Gastroesophageal sphincter (tissue), 4 donors: ENCODE measurements at regions not wholly inside any gene's neighbourhood (a gene's known extent, or its start where the extent isn't known, plus 50 kb on each side); places are given as distances from the start of the nearest gene placed in this dataset.

Source experiments
- ATAC-seq: fragments of 150-250 bp; one replicate; pipeline ENCODE4 v1.9.1; 2016; ENCODE audit warnings: mild to moderate bottlenecking, moderate library complexity
- H3K27ac ChIP-seq, 4 donors: fragments of 200-600 bp; sonication (generic) in 3 of 4; 1 replicate in 3 of 4; 2 replicates in 1 of 4; pipeline ENCODE4 v1.5.1; 2016 to 2019
- H3K27me3 ChIP-seq: fragments of 200-600 bp; sonication (generic); one replicate; pipeline ENCODE4 v1.5.1; 2019
- H3K36me3 ChIP-seq, 2 donors: fragments of 200-600 bp; sonication (generic); one replicate each; pipeline ENCODE4 v1.5.1; 2019; ENCODE audit warnings: control low read depth in 1 of 2
- H3K4me1 ChIP-seq, 3 donors: fragments of 200-600 bp; sonication (generic); 1 replicate in 2 of 3; 2 replicates in 1 of 3; pipeline ENCODE4 v1.5.1; 2016 to 2019; ENCODE audit warnings: control low read depth in 2 of 3
- H3K4me3 ChIP-seq, 2 donors: fragments of 200-600 bp; sonication (generic); one replicate each; pipeline ENCODE4 v1.5.1; 2019; ENCODE audit warnings: mild to moderate bottlenecking in 1 of 2, moderate library complexity in 1 of 2
- H3K9me3 ChIP-seq, 3 donors: fragments of 200-600 bp; sonication (generic); one replicate each; pipeline ENCODE4 v1.5.1; 2017 to 2019; ENCODE audit warnings: control low read depth in 2 of 3
- CTCF ChIP-seq, 4 experiments: fragments of 200-600 bp in 2 of 4; fragments of 450-650 bp in 2 of 4; sonication (generic) in 1 of 4; IDR thresholded peaks; one replicate each; pipeline ENCODE4 v1.5.1; 2017 to 2019; ENCODE audit warnings: antibody characterized with exemption in 4 of 4, mild to moderate bottlenecking in 2 of 4, moderate library complexity in 2 of 4
- EP300 ChIP-seq: sonication (generic); formaldehyde crosslinking; IDR thresholded peaks from one replicate; pipeline ENCODE4 v1.6.1; 2017; ENCODE audit warnings: antibody characterized with exemption, mild to moderate bottlenecking
- POLR2A ChIP-seq, 2 donors: fragments of 450-650 bp; IDR thresholded peaks; one replicate each; pipeline ENCODE4 v1.6.1; 2017; ENCODE audit warnings: antibody characterized with exemption in 2 of 2, mild to moderate bottlenecking in 2 of 2, moderate library complexity in 1 of 2
- POLR2AphosphoS5 ChIP-seq: sonication (generic); formaldehyde crosslinking; IDR thresholded peaks from one replicate; pipeline ENCODE4 v1.6.1; 2017; ENCODE audit warnings: antibody characterized with exemption
- WGBS, 2 donors: methylation state at CpG; one replicate each; pipeline ENCODE4 v1.1.5; 2018; ENCODE audit warnings: low coverage in 1 of 2; 5-methylcytosine and 5-hydroxymethylcytosine counted together

GRCh38 chr11:121924191-121924590, 191.8 kb downstream of the BLID start:
- H3K27me3 ChIP-seq = no peaks in the 10 kb centered on the region
- no peak overlapping the region for H3K27ac ChIP-seq
- H3K9me3 ChIP-seq = no peaks in the 10 kb centered on the region
- TF ChIP-seq POLR2AphosphoS5 (no peak), POLR2A (IDR thresholded peaks at IDR 0.05) (no peak)
- ATAC-seq = no peak
- H3K4me1 ChIP-seq = peaks cover 2 to 10% (median 3%) of the 10 kb centered on the region in 3 donors
- H3K4me3 ChIP-seq = no peak overlapping the region
- no peaks in the 10 kb centered on the region for H3K36me3 ChIP-seq
- 91 to 92% methylated on average over 5 to 6 of the region's 6 CpGs for WGBS, 2 donors

- Histone ChIP-seq H3K9me3 (no peaks in the 10 kb centered on the region), H3K27ac (no peak overlapping the region), H3K36me3 (no peaks in the 10 kb centered on the region), H3K27me3 (no peaks in the 10 kb centered on the region), H3K4me3 (no peak overlapping the region), H3K4me1 (no peaks in the 10 kb centered on the region)
- no peak for ATAC-seq
- 70 to 100% methylated on average over 1 of the region's 1 CpG for WGBS, 2 donors
- TF ChIP-seq EP300 (no peak), CTCF (IDR thresholded peaks at IDR 0.05) (no peak), POLR2A (IDR thresholded peaks at IDR 0.05) (no peak), POLR2AphosphoS5 (no peak)
These were observed 198.5 kb downstream of the BLID start for GRCh38 chr11:121917482-121917881.

GRCh38 chr11:121914508-121915059, 201.4 kb downstream of the BLID start:
- Histone ChIP-seq H3K4me3 (no peak overlapping the region), H3K36me3 (no peaks in the 10 kb centered on the region), H3K27ac (no peak overlapping the region), H3K9me3 (no peaks in the 10 kb centered on the region), H3K27me3 (no peaks in the 10 kb centered on the region), H3K4me1 (no peaks in the 10 kb centered on the region)
- TF ChIP-seq CTCF (IDR thresholded peaks at IDR 0.05) = no peak
- TF ChIP-seq POLR2A (IDR thresholded peaks at IDR 0.05) = no peak
- no peak for TF ChIP-seq POLR2AphosphoS5
- TF ChIP-seq EP300 = no peak
- WGBS, 2 donors = 59 to 73% methylated on average over 2 of the region's 2 CpGs
- no peak for ATAC-seq

GRCh38 chr11:121909596-121909995, 206.4 kb downstream of the BLID start:
- Histone ChIP-seq H3K4me3 (no peak overlapping the region), H3K27ac (no peak overlapping the region), H3K36me3 (no peaks in the 10 kb centered on the region), H3K4me1 (no peaks in the 10 kb centered on the region), H3K27me3 (no peaks in the 10 kb centered on the region), H3K9me3 (no peaks in the 10 kb centered on the region)
- ATAC-seq = no peak
- 73 to 80% methylated on average over 2 of the region's 2 CpGs for WGBS, 2 donors
- TF ChIP-seq EP300 = no peak
- no peak for TF ChIP-seq POLR2AphosphoS5
- no peak for TF ChIP-seq POLR2A (IDR thresholded peaks at IDR 0.05)
- no peak for TF ChIP-seq CTCF (IDR thresholded peaks at IDR 0.05)

GRCh38 chr11:121907379-121907778, 208.6 kb downstream of the BLID start:
- no peaks in the 10 kb centered on the region for H3K36me3 ChIP-seq
- TF ChIP-seq POLR2A (IDR thresholded peaks at IDR 0.05) (no peak), EP300 (no peak), POLR2AphosphoS5 (no peak), CTCF (IDR thresholded peaks at IDR 0.05) (no peak)
- H3K4me3 ChIP-seq = no peak overlapping the region
- no peaks in the 10 kb centered on the region for H3K4me1 ChIP-seq
- no peak for ATAC-seq
- no peaks in the 10 kb centered on the region for H3K27me3 ChIP-seq
- no peak overlapping the region for H3K27ac ChIP-seq
- WGBS, 2 donors = 78 to 83% methylated on average over 1 to 2 of the region's 2 CpGs
- H3K9me3 ChIP-seq = no peaks in the 10 kb centered on the region
